Thoracic aorta (tissue), 2 donors: ENCODE measurements at regions not wholly inside any gene's neighbourhood (a gene's known extent, or its start where the extent isn't known, plus 50 kb on each side); places are given as distances from the start of the nearest gene placed in this dataset.

Experiments used
- ATAC-seq: fragments of 150-250 bp; one replicate; pipeline ENCODE4 v1.8.0; 2017; ENCODE audit warnings: low read depth; ENCODE audit not compliant: insufficient number of reproducible peaks, low FRiP score
- DNase-seq: peaks from one replicate; pipeline ENCODE4 v3.0.0-alpha.2; 2020; ENCODE audit warnings: low spot score
- H3K27ac ChIP-seq, 2 donors: fragments of 200-600 bp; sonication (generic); 1 replicate in 1 of 2; 2 replicates in 1 of 2; pipeline ENCODE4 v1.5.1; 2016; ENCODE audit warnings: mild to moderate bottlenecking in 2 of 2, moderate library complexity in 2 of 2
- H3K27me3 ChIP-seq: fragments of 200-600 bp; sonication (generic); replicated peaks from 2 replicates; pipeline ENCODE4 v1.6.0; 2016; ENCODE audit warnings: mild to moderate bottlenecking; ENCODE audit not compliant: insufficient read depth
- H3K36me3 ChIP-seq: fragments of 200-600 bp; sonication (generic); one replicate; pipeline ENCODE4 v1.5.1; 2016
- H3K4me1 ChIP-seq, 2 donors: fragments of 200-600 bp; sonication (generic); 1 replicate in 1 of 2; 2 replicates in 1 of 2; pipeline versions ENCODE4 v1.5.1 to v1.6.0; 2016; ENCODE audit warnings: low read depth in 2 of 2, mild to moderate bottlenecking in 1 of 2; ENCODE audit not compliant: control insufficient read depth in 1 of 2
- H3K4me3 ChIP-seq: fragments of 200-600 bp; sonication (generic); 2 replicates; pipeline ENCODE4 v1.5.1; 2016; ENCODE audit warnings: mild to moderate bottlenecking
- H3K9me3 ChIP-seq: fragments of 200-600 bp; sonication (generic); 2 replicates; pipeline ENCODE4 v1.5.1; 2016
- CTCF ChIP-seq: fragments of 200-600 bp; sonication (generic); IDR thresholded peaks from one replicate; pipeline ENCODE4 v1.5.1; 2019; ENCODE audit warnings: antibody characterized with exemption

- no peak overlapping the region for H3K27ac ChIP-seq
- no peak overlapping the region for H3K4me3 ChIP-seq
- DNase-seq (no peak), ATAC-seq (no peak)
- H3K4me1 ChIP-seq: peaks cover 5 to 9% of the 10 kb centered on the region in 2 donors
- no peaks in the 10 kb centered on the region for H3K36me3 ChIP-seq
- no peaks in the 10 kb centered on the region for H3K27me3 ChIP-seq
- H3K9me3 ChIP-seq: no peaks in the 10 kb centered on the region
- no peak for TF ChIP-seq CTCF
These were observed 116.9 kb upstream of the SIRPA start for GRCh38 chr20:1778338-1778737.

DNA sequence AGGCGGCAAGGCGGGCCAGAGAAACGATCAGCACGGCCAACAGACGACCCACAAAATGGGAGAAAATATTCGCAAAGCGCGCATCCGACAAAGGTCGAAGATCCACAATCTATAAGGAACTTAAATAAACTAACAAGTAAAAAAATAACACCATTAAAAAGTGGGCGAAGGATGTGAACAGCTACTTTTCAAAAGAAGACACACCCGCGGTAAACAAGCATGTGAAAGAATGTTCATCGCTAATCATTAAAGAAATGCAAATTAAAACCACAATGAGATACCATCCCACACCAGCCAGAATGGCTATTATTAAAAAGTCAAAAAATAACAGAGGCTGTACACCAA, 117.8 kb upstream of the SIRPA start:
- ATAC-seq (no peak), DNase-seq (no peak)
- Histone ChIP-seq H3K9me3 (no peaks in the 10 kb centered on the region), H3K27me3 (no peaks in the 10 kb centered on the region), H3K27ac (no peak overlapping the region), H3K4me3 (peak overlapping the region; percentile 80), H3K36me3 (no peaks in the 10 kb centered on the region), H3K4me1 (peaks cover 5 to 9% of the 10 kb centered on the region in 2 donors)
- TF ChIP-seq CTCF: no peak

GRCh38 chr20:1776681-1777475, 118.3 kb upstream of the SIRPA start:
- ATAC-seq (peak; percentile 94), DNase-seq (peak; percentile 59)
- TF ChIP-seq CTCF: peak; percentile 85
- Histone ChIP-seq H3K4me3 (peak overlapping the region; percentile 80), H3K27ac (no peak overlapping the region), H3K36me3 (no peaks in the 10 kb centered on the region), H3K4me1 (peaks cover 5 to 9% of the 10 kb centered on the region in 2 donors), H3K9me3 (no peaks in the 10 kb centered on the region), H3K27me3 (no peaks in the 10 kb centered on the region)

DNA sequence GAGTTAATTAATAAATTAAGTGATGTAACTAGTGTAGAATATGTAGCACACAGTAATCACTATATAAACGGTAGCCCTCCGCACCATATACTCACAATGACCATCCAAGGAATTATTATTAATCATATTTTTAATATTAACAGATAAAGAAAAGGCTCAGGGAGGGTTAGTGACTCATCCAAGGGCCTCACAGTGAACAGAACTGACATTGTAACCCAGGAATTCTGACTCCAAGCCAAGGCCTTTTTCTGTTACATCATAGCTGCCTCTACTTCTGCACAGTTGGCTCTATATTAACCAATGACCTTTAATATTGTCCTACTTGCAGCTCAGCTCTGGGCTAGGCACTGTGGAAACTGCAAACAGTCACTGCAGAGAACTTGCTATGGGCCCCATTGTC, 117.5 kb upstream of the SIRPG start:
- no peak overlapping the region for H3K4me3 ChIP-seq
- no peak for TF ChIP-seq CTCF
- H3K36me3 ChIP-seq: no peaks in the 10 kb centered on the region
- no peaks in the 10 kb centered on the region for H3K9me3 ChIP-seq
- no peak for DNase-seq
- peaks cover 5 to 9% of the 10 kb centered on the region in 2 donors for H3K4me1 ChIP-seq
- no peaks in the 10 kb centered on the region for H3K27me3 ChIP-seq
- H3K27ac ChIP-seq: no peak overlapping the region
- ATAC-seq: no peak

DNA sequence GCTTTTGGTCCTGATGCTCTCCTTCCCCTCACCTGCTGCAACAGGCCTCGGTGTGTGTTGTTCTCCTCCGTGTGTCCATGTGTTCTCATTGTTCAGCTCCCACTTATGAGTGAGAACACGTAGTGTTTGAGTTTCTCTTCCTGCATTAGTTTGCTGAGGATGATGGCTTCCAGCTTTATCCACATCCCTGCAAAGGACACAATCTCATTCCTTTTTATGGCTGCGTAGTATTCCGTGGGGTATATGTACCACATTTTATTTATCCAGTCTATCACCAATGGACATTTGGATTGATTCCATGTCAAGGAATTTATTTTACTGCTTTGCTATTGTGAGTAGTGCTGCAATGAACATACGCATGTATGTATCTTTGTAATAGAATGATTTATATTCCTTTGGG, 116.9 kb upstream of the SIRPG start:
- TF ChIP-seq CTCF: no peak
- no peak for ATAC-seq

More for the DNA sequence above, 116.9 kb upstream of the SIRPG start:
- H3K27me3 ChIP-seq: no peaks in the 10 kb centered on the region
- no peaks in the 10 kb centered on the region for H3K9me3 ChIP-seq
- no peak for DNase-seq
- H3K36me3 ChIP-seq: no peaks in the 10 kb centered on the region
- H3K4me3 ChIP-seq: no peak overlapping the region
- peaks cover 5 to 9% of the 10 kb centered on the region in 2 donors for H3K4me1 ChIP-seq
- no peak overlapping the region for H3K27ac ChIP-seq
